ENCODE measurements at regions not wholly inside any gene's neighbourhood (a gene's known extent, or its start where the extent isn't known, plus 50 kb on each side); places are given as distances from the start of the nearest gene placed in this dataset.

DNA sequence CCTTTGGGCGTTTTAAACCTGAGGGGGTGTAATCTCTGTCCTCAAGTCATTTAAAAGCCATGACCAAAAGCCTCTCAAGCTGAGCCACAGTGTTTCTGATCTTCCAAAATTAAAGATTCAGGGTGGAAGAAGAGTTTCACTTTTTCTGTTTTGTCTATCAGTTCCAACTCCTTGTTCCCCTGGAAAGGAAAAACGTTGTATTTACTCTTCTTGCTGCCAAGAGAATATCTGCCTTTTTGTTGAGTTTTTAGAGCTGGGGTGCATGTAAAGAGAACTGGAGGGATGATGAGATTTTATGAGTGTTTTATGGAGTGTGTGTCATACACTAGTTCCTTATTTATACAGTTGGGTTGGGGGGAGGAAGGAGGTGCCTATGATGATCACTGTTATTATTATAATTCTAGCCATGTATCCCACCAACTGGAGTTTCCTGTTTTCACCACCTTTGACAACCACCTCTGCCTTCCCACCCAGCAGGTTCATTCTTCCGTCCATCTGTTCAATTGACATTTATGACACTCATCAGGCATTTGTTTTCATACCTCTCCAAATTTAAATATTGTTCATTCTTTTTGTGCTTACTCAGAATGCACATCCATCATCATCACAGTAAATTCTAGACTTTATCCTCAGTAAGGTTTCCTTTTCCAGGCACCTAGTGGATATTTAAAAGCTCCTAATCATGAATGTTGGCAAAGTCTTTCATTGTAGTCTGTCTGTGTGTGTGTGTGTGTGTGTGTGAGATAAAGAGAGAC, 97.9 kb upstream of the MPDZ start:
- no peak for DNase-seq

DNA sequence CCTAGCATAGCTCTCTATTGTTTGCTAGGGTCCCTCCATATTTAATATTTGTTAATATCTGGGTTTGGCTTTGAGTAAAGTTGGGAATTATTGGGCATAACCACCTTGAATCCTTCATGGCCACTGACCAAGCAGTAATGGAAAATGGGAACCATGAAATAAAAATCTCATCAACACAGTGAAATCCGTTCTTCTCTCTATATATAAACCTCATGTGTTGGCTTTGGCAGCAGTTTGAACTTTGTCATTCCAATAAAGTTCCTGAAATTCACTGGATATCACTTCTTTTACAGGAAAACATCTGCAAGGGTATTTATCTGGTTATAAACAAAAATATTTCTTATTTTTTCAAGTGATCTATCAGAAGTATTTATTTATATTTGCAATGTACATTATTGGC, 93.0 kb upstream of the MPDZ start:
- no peak for DNase-seq

DNA sequence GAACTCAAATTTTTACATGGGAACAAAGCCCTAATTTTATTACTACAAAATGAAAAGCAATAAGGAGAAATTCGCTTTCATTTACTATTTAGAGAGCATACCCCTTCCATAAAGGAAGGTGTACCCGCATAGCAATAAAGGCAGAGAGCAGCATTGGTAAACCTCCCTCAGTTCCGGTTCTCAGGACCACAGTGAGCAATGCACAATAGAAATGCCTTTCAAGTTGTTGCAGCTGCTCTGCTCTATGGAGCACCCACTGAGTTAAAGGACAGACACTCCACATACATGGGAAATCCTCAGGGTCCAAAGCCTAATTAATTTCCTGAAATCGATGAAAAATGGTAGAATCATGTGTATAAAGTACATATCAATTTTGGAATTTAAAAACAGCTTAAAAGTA, 89.9 kb upstream of the MPDZ start:
- DNase-seq, result no peak

DNA sequence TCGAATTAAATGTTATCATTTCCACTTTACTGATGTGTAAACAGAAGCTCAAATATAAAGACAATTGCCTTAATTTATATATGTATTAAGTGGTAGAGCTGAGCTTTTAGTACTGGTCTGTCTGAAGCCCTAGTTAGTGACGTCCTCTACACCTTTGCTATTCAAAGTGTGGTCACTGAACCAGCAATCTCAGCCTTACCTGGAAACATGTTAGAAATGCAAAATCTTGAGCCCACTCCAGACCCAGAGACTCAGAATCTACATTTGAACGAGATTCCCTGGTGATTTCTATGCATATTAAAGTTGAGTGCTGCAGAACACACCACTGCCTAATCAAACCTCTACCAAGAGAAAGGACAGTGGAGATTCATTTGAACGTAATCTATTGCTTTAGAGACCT, 88.3 kb upstream of the MPDZ start:
- no peak for DNase-seq

DNA sequence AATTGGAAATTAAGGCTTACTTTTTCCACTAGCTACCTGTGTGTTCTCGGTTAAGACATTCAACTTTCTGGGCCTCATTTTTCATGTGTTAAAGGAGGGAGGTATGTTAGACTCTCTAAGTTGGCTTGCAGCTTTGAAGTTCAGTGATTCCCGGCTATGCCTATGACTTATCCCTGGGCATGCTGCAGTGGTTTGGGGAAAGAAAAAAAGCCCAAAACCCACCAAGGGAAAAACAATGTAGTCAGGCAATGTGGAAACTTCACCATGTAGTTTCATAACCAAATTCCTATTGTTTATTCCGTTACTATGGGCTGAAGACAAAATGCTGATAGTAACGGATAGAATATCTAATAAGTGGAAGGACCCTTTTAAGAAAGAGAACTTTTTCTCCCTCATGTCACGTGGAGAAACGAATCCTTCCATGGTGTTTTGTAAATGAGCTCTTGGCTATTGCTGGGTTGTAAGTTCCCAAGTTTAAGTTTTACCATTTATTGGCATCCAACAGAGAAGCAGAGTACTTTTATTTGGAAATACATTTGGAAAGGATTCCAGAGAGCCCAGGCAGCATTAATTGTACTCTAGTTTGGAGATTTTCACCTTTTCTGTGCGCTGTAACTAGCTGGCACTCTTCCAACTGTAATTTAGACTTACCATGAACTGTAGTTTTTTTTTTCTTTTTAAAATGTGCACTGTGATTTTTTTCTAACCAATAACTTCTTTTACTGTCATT, 84.9 kb upstream of the MPDZ start:
- DNase-seq, result no peak

DNA sequence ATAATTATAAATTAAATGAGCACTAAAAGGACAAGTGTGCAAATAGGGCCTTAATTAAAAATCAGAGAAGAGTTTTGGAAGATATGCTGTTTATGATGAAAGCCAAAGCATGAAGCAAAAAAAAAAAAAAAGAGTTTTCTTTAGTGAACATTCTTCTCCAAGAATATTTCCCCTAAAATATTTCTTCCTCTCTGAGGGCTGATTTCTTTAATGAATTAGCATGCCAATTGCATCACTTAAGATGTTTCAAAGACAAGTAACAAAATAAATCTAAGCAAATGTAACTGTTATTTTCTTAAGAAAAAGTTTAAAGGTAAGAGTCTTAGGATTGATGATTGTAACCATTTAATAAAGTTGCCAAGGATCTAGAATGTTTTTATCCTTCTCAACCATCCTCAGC, 81.6 kb upstream of the MPDZ start:
- DNase-seq, result no peak

DNA sequence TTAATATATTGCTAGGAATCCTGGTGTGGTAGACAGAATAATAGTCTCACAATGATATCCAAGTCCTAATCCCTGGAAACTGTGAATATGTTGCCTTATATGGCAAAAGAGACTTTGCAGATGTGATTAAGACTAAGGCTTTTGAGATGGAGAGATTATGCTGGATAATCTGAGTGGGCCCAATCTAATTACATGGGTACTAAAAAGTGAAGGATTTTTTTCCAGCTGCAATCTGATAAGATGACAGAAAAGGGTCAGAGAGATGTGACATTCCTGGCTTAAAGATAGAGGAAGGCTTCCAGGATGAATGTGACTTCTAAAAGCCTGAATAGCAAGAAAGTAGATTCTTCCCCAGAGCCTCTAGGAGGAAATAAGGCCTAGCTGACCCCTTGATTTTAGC, 80.7 kb upstream of the MPDZ start:
- DNase-seq, result no peak

DNA sequence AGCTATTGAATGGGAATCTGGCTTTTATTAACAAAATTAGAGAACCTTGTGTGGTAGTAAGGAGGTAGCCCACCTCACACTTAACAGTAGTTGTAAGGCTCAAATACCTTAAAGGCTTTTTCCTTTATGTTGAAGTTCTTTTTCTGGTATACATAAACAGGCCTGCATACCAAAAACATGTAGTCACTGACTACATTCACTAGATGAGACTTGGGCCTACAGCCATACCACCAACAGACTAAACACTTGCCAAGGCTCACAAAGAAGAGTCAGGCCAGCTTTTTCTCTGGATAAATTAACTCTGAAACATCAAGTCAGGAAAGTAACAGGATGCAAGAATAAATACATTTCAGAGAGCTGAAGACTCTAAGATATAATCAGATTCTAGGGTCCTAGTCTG, 78.6 kb upstream of the MPDZ start:
- DNase-seq, result no peak

DNA sequence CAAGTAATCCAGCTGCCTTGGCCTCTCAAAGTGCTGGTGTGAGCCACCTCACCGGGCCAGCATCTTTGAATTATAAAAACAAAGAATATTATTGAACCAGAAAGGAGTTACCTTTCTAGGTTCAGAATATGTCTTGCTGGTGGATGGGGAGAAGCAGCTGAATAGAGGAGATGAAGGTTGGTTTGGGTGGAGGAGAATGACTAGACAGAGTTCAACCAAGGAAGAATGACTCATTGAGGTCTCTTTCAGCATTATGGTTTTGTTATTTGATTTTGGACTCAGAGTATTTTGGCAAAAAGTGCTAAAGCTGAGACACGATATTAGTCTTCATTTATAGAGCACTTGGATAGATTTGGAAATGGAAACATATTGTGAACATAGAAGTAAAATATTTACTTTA, 75.2 kb upstream of the MPDZ start:
- DNase-seq, result no peak

DNA sequence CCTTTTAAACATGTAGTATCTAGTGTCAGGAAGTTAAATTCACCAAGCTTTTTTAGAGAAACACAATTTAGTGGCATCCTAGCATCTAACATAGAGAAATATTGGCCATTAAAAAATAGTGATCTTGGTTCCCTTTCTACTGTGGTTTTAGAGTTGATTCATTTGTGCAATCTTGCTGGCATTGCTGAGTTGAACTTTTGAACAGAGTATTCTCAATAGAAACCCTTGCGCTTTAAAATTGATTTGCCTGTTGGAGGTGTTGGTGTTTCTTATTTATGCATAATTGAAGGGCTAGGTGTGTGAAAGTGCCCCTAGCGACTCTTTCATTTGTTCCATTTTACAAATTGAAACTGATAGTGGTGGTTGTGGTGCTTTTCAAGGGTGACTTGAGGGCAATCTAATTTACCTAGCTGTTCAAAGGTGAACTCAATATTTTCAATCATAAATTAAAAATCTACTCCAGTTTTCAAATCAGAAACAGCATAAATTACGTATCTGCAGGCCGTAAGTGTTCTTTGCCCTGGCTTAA, 73.0 kb upstream of the MPDZ start:
- no peak for DNase-seq

DNA sequence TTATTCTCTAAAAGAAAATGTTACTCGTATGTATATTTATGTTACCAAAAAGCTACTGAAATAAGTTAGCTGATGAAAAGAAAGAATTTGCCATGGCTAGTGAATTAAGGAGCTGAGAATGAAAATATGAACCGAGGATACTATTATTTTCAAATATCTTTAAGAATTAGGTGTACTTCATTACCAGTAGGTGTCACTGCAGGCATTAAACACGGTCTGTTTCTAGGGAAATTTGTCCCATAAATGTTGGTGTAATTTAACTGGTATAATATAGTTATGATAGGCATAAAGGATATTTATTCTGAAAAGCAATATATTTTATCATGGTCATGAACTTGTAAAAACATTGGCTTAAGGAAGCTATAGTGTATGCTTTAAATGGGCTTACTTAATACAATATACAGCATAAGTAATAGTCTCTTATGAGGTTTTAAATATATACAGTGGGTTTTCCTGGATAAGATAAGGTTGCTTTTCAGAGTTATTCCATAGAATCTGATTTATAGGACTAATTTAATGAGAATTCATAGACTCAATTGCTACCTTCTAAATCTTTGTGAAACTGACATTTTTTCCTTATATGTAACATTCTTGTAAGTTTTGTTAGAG, 72.4 kb upstream of the MPDZ start:
- peak; percentile 43 for DNase-seq

DNA sequence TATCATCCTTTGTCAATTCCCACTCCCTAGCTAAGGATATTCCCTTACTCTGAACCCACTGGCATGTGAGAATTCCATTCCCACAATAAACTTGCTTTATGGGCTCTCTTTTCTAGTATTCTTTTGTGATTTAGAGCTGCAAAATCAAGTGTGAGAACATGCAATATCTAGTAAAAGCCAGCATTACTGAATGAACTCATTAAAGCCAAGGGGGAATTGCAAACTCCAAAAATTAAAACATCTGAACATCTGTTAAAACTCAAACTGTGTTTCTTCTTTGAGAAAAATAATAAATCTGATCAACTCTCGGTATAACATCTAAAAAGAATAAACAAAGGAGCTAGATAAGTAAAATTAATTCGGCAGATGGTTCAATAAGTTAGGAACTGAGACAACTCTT, 53.1 kb upstream of the MPDZ start:
- no peak for DNase-seq

DNA sequence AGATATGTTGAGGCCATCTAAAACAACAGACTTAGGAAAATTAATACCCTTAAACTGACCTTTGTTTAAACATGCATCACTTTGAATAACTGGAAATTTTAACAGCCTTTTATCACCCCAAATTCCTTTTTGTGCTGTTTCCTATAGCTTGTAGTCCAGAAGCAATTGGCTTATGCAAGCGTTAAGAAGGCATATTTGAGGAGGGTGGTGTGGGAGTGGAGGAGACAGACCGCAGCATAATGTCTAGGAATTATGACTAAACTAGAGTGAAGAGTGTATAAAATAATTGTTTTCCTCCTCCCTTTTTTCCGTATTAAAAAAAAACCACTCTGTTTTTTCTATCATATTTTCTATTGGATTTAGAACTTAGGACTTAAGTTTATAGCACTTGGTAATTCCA, 51.8 kb upstream of the MPDZ start:
- DNase-seq, result no peak

DNA sequence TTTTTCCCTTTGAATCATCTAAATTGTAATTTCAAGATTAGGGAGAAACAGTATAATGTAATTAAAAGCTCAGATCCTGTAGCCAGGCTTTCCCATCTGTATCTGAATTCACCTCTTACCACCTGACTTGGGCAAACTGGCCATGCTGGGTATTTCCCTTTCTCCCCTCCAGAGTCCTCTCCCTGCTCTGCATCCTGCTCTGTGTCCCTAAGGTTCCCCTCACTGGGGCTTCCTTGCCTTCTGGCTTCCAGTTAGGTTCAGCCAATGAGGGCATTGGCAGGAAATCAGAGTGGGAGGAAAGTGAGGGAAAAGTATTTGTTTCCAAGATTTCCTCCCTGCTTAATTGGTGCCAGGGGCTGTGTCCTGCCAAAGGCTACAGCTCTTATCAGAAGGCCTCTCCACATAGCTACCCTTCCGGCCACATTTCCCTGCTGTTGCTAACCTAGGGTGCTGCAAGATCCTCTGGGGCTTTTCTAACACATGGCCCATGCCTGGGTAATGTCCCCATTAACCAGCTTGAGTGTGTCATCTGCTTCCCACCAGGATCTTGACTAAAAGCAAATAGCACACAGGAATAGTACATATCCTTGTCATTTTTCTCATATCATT, 51.0 kb upstream of the MPDZ start:
- no peak for DNase-seq

Measured in hematopoietic multipotent progenitor cell treated with erythropoietin and hydrocortisone succinate and interleukin-3 and kit ligand, for 8 days (in vitro differentiated cells).